Esophagus muscularis mucosa (tissue), 4 donors: ENCODE measurements at regions not wholly inside any gene's neighbourhood (a gene's known extent, or its start where the extent isn't known, plus 50 kb on each side); places are given as distances from the start of the nearest gene placed in this dataset.

Experiments used
- EP300 ChIP-seq: sonication (generic); formaldehyde crosslinking; IDR thresholded peaks from one replicate; pipeline ENCODE4 v1.6.1; 2017; ENCODE audit warnings: antibody characterized with exemption
- POLR2A ChIP-seq: fragments of 450-650 bp; IDR thresholded peaks from one replicate; pipeline ENCODE4 v1.6.1; 2017; ENCODE audit warnings: antibody characterized with exemption, moderate library complexity, mild to moderate bottlenecking, low read depth
- TF ChIP-seq, protein P1 (sequence below), 3 experiments: fragments of 200-600 bp in 2 of 3; fragments of 450-650 bp in 1 of 3; sonication (generic) in 2 of 3; IDR thresholded peaks; one replicate each; pipeline ENCODE4 v1.5.1; 2017 to 2019; ENCODE audit warnings: antibody characterized with exemption in 3 of 3, mild to moderate bottlenecking in 2 of 3, moderate library complexity in 1 of 3

DNA sequence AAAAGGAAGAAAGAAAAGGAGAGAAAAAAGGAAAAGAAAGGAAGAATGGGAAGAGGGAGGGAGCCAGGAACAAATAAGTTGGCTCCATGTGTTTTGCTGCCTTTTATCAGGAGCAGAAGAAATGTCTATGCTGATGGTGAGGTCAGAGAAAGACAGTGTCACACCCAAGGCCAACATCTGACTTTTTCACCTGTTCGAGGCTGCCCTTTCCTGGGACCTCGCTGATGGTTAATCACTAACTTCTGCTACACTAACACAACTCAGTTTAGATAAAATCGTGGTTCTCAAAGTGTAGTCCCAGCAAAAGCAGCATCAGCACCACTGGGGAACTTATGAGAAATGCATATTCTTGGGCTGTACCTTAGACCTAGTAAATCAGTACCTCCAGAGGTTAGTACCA, 88.2 kb upstream of the FER start:
- TF ChIP-seq POLR2A: no peak
- TF ChIP-seq, protein P1, sequence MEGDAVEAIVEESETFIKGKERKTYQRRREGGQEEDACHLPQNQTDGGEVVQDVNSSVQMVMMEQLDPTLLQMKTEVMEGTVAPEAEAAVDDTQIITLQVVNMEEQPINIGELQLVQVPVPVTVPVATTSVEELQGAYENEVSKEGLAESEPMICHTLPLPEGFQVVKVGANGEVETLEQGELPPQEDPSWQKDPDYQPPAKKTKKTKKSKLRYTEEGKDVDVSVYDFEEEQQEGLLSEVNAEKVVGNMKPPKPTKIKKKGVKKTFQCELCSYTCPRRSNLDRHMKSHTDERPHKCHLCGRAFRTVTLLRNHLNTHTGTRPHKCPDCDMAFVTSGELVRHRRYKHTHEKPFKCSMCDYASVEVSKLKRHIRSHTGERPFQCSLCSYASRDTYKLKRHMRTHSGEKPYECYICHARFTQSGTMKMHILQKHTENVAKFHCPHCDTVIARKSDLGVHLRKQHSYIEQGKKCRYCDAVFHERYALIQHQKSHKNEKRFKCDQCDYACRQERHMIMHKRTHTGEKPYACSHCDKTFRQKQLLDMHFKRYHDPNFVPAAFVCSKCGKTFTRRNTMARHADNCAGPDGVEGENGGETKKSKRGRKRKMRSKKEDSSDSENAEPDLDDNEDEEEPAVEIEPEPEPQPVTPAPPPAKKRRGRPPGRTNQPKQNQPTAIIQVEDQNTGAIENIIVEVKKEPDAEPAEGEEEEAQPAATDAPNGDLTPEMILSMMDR (IDR thresholded peaks at IDR 0.05): no peak
- no peak for TF ChIP-seq EP300
